PC-3 (cell line): ENCODE measurements at regions not wholly inside any gene's neighbourhood (a gene's known extent, or its start where the extent isn't known, plus 50 kb on each side); places are given as distances from the start of the nearest gene placed in this dataset.

Experiments used
- ATAC-seq: fragments of 200-7000 bp; cut with Tn5 transposase; 2 replicates; pipeline ENCODE4 v1.9.1; 2020; ENCODE audit warnings: mild to moderate bottlenecking, moderate library complexity
- BruUV-seq: library from RNA; stranded (reverse); fragments of 400-500 nt; replicated peaks from 2 replicates; lab custom pipeline; 2021; lab: Mats Ljungman, UMichigan
- CTCF ChIA-PET: fragments of 300-600 bp; sonication (Branson Sonifier 250); formaldehyde crosslinking; loops from one replicate; lab custom pipeline; 2022; ENCODE audit warnings: antibody characterized with exemption; lab: Charles Lee
- POLR2A ChIA-PET: fragments of 300-600 bp; sonication (Branson Sonifier 250); formaldehyde crosslinking; loops from one replicate; lab custom pipeline; 2022; ENCODE audit warnings: antibody characterized with exemption; ENCODE audit not compliant: unreplicated experiment; lab: Charles Lee
- DNase-seq: peaks from one replicate; pipeline ENCODE4 v3.0.0-alpha.2; 2015
- H2AFZ ChIP-seq: fragments of 300-600 bp; sonication (generic); 2 replicates; pipeline ENCODE4 v1.6.0; 2016; ENCODE audit warnings: antibody characterized with exemption, low read length
- H3F3A ChIP-seq: fragments of 300-600 bp; sonication (generic); one replicate; pipeline ENCODE4 v1.6.0; 2017; ENCODE audit warnings: antibody characterized with exemption, low read length, control low read depth, mild to moderate bottlenecking; ENCODE audit not compliant: unreplicated experiment
- H3K27ac ChIP-seq: fragments of 300-600 bp; sonication (generic); 2 replicates; pipeline ENCODE4 v1.5.1; 2016; ENCODE audit warnings: mild to moderate bottlenecking, low read length
- H3K27me3 ChIP-seq: fragments of 300-600 bp; sonication (generic); 2 replicates; pipeline ENCODE4 v1.6.1; 2016; ENCODE audit warnings: low read length, mixed read lengths
- H3K36me3 ChIP-seq: fragments of 300-600 bp; sonication (generic); 2 replicates; pipeline ENCODE4 v1.6.1; 2016; ENCODE audit warnings: low read depth, mixed run types, low read length, mixed read lengths
- H3K4me1 ChIP-seq: fragments of 300-600 bp; sonication (generic); 2 replicates; pipeline ENCODE4 v1.5.1; 2016; ENCODE audit warnings: low read length; ENCODE audit not compliant: insufficient read depth
- H3K4me2 ChIP-seq: fragments of 300-600 bp; sonication (generic); 2 replicates; pipeline ENCODE4 v1.6.0; 2016; ENCODE audit warnings: low read length
- H3K4me3 ChIP-seq: fragments of 300-600 bp; sonication (generic); 2 replicates; pipeline ENCODE4 v1.5.1; 2016; ENCODE audit warnings: mild to moderate bottlenecking, low read length, mixed read lengths
- H3K79me2 ChIP-seq: fragments of 300-600 bp; sonication (generic); 2 replicates; pipeline ENCODE4 v1.6.1; 2017; ENCODE audit warnings: low read length, mixed read lengths
- H3K9ac ChIP-seq: fragments of 300-600 bp; sonication (generic); 2 replicates; pipeline ENCODE4 v1.6.0; 2016; ENCODE audit warnings: mild to moderate bottlenecking, low read length
- H3K9me2 ChIP-seq: fragments of 300-600 bp; sonication (generic); replicated peaks from 2 replicates; pipeline ENCODE4 v1.6.1; 2016; ENCODE audit warnings: mixed run types, low read length, mixed read lengths
- H3K9me3 ChIP-seq: fragments of 300-600 bp; sonication (generic); 2 replicates; pipeline ENCODE4 v1.6.1; 2016; ENCODE audit warnings: low read length, mixed read lengths
- H4K20me1 ChIP-seq: fragments of 300-600 bp; sonication (generic); 2 replicates; pipeline ENCODE4 v1.6.1; 2016; ENCODE audit warnings: low read length, mixed read lengths
- EZH2 ChIP-seq: fragments of 300-600 bp; sonication (generic); IDR thresholded peaks from one replicate; pipeline ENCODE4 v1.6.1; 2017; ENCODE audit warnings: antibody characterized with exemption, mild to moderate bottlenecking, low read length; ENCODE audit not compliant: unreplicated experiment
- EZH2phosphoT487 ChIP-seq: fragments of 300-600 bp; sonication (generic); IDR thresholded peaks from 2 replicates; pipeline ENCODE4 v1.6.1; 2018; ENCODE audit warnings: mild to moderate bottlenecking, antibody characterized with exemption, low read length, borderline replicate concordance
- intact Hi-C: fragments of 100-400 bp; cut with micrococcal nuclease; formaldehyde crosslinking; loops from 2 replicates; pipeline ENCODE4 v1.9.0; 2023
- TF ChIP-seq, protein P1 (sequence below): fragments of 300-600 bp; sonication (generic); conservative IDR thresholded peaks from 2 replicates; pipeline ENCODE4 v1.5.1; 2017; ENCODE audit warnings: antibody characterized with exemption, low read depth, mild to moderate bottlenecking, low read length

DNA sequence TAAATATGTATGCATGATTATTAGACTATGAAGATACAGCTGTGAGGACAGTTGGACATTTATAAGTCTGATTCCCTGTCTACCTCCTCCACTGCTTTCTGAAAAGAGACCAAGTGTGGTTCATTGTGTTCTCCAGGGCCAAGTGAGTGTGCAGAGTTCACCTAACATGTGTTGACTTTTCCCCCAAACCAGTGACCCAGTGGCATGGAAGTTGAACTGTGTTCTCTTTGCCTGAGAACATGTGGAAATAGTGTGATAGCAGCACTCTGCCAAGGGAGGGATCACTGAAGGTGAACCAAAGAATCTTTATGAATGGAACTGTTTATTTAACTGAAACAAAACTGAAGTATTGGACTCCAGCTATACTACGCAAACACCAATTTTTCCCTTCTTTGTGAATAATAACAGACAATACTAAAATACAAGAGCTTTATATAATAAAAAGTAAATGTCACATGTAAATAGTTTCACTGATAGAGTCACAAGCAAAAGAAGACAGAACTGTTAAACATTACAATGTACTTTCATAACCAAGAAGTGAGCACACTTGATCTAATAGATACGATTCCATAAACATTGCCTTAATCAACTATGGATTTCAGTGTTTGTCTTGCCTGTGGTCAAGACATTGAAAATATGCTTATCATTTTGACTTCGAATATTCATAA lies 200.3 kb upstream of the FUT9 start:
- Histone ChIP-seq H3K4me2 (no peak overlapping the region), H4K20me1 (no peaks in the 10 kb centered on the region), H3K9ac (no peak overlapping the region), H3K4me3 (no peak overlapping the region), H3K36me3 (no peaks in the 10 kb centered on the region), H3K79me2 (no peaks in the 10 kb centered on the region), H3F3A (no peaks in the 10 kb centered on the region), H2AFZ (no peak overlapping the region), H3K27ac (no peak overlapping the region), H3K27me3 (no peaks in the 10 kb centered on the region), H3K4me1 (no peaks in the 10 kb centered on the region), H3K9me3 (no peaks in the 10 kb centered on the region), H3K9me2 (no peaks in the 10 kb centered on the region)
- DNase-seq (no peak), ATAC-seq (no peak)
- TF ChIP-seq, protein P1, sequence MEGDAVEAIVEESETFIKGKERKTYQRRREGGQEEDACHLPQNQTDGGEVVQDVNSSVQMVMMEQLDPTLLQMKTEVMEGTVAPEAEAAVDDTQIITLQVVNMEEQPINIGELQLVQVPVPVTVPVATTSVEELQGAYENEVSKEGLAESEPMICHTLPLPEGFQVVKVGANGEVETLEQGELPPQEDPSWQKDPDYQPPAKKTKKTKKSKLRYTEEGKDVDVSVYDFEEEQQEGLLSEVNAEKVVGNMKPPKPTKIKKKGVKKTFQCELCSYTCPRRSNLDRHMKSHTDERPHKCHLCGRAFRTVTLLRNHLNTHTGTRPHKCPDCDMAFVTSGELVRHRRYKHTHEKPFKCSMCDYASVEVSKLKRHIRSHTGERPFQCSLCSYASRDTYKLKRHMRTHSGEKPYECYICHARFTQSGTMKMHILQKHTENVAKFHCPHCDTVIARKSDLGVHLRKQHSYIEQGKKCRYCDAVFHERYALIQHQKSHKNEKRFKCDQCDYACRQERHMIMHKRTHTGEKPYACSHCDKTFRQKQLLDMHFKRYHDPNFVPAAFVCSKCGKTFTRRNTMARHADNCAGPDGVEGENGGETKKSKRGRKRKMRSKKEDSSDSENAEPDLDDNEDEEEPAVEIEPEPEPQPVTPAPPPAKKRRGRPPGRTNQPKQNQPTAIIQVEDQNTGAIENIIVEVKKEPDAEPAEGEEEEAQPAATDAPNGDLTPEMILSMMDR = no peak
- no peak for TF ChIP-seq EZH2phosphoT487
- no peak for TF ChIP-seq EZH2
- intact Hi-C loops = no loop called here
- POLR2A ChIA-PET = no interaction called here
- CTCF ChIA-PET = no interaction called here
- no TSS peak for BruUV-seq

DNA sequence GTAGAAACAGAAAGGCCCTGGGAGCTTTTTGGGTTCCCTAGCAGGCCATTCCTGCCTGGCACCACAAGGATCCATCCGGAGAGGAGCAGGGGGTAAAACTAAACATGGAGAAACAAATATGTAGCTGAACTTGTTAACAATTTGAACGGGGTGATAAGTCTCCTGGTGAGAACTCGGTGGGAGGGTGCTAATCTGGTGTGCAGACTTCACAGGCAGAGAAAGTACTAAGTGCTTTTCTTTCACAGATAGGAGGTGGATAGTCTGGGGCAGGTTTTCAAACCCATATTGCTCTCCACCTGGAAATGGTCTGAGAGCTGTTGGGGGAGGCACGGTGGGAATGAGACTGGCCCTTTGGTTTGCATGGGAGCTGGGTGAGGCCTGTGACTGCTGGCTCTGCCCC lies 196.3 kb upstream of the FUT9 start:
- Histone ChIP-seq H3F3A (no peaks in the 10 kb centered on the region), H3K9ac (no peak overlapping the region), H4K20me1 (no peaks in the 10 kb centered on the region), H3K9me3 (no peaks in the 10 kb centered on the region), H3K36me3 (no peaks in the 10 kb centered on the region), H3K27ac (no peak overlapping the region), H3K27me3 (no peaks in the 10 kb centered on the region), H3K4me3 (no peak overlapping the region), H3K79me2 (no peaks in the 10 kb centered on the region), H3K4me2 (no peak overlapping the region), H3K9me2 (no peaks in the 10 kb centered on the region), H3K4me1 (no peaks in the 10 kb centered on the region), H2AFZ (no peak overlapping the region)
- no peak for DNase-seq
- ATAC-seq = no peak
- TF ChIP-seq, protein P1 = no peak
- no peak for TF ChIP-seq EZH2
- TF ChIP-seq EZH2phosphoT487 = no peak
- no TSS peak for BruUV-seq
- intact Hi-C loops = no loop called here
- ChIA-PET POLR2A (no interaction called here), CTCF (no interaction called here)

- Histone ChIP-seq H3K27ac (no peak overlapping the region), H3K36me3 (no peaks in the 10 kb centered on the region), H3K4me3 (no peak overlapping the region), H3F3A (no peaks in the 10 kb centered on the region), H3K9me2 (no peaks in the 10 kb centered on the region), H3K4me2 (no peak overlapping the region), H2AFZ (no peak overlapping the region), H3K27me3 (no peaks in the 10 kb centered on the region), H4K20me1 (no peaks in the 10 kb centered on the region), H3K79me2 (no peaks in the 10 kb centered on the region), H3K4me1 (no peaks in the 10 kb centered on the region), H3K9ac (no peak overlapping the region), H3K9me3 (no peaks in the 10 kb centered on the region)
- DNase-seq = no peak
- ChIA-PET POLR2A (no interaction called here), CTCF (no interaction called here)
- intact Hi-C loops = no loop called here
- no peak for ATAC-seq
- TF ChIP-seq, protein P1 = peak; percentile 29
- TF ChIP-seq EZH2phosphoT487 = no peak
- BruUV-seq = no TSS peak
Observed at GRCh38 chr6:95819939-95820338, 195.8 kb upstream of the FUT9 start.
